CD14-positive monocyte (primary cell): ENCODE measurements at regions not wholly inside any gene's neighbourhood (a gene's known extent, or its start where the extent isn't known, plus 50 kb on each side); places are given as distances from the start of the nearest gene placed in this dataset.

Source experiments
- DNase-seq, 3 donors: peaks; one replicate each; pipeline ENCODE4 v3.0.0-alpha.2; 2011 to 2022
- H2AFZ ChIP-seq: 2 replicates; pipeline ENCODE4 v1.6.0; 2012; ENCODE audit warnings: mild to moderate bottlenecking, low read depth, low read length, inconsistent platforms; ENCODE audit not compliant: insufficient read depth, poor library complexity, severe bottlenecking
- H3K27ac ChIP-seq, 2 donors: 1 replicate in 1 of 2; 2 replicates in 1 of 2; pipeline ENCODE4 v1.5.1; 2012 to 2013; ENCODE audit warnings: low read length in 2 of 2, control low read depth in 1 of 2, inconsistent platforms in 1 of 2, low read depth in 1 of 2, mild to moderate bottlenecking in 1 of 2
- H3K27me3 ChIP-seq, 2 donors: one replicate each; pipeline versions ENCODE4 v1.6.0 to v1.6.1; 2011 to 2013; ENCODE audit warnings: low read length in 2 of 2; ENCODE audit not compliant: control insufficient read depth in 2 of 2, insufficient read depth in 2 of 2
- H3K36me3 ChIP-seq, 2 donors: replicated peaks in 1 of 2; 1 replicate in 1 of 2; 2 replicates in 1 of 2; pipeline versions ENCODE4 v1.5.1 to v1.6.1; 2012 to 2013; ENCODE audit warnings: low read length in 2 of 2, control low read depth in 1 of 2, inconsistent platforms in 1 of 2, mild to moderate bottlenecking in 1 of 2; ENCODE audit not compliant: insufficient read depth in 2 of 2, control insufficient read depth in 1 of 2
- H3K4me1 ChIP-seq, 2 donors: 1 replicate in 1 of 2; 2 replicates in 1 of 2; pipeline versions ENCODE4 v1.5.1 to v1.6.1; 2012 to 2013; ENCODE audit warnings: low read length in 2 of 2, control low read depth in 1 of 2, inconsistent platforms in 1 of 2, mild to moderate bottlenecking in 1 of 2, moderate library complexity in 1 of 2; ENCODE audit not compliant: insufficient read depth in 2 of 2, control insufficient read depth in 1 of 2
- H3K4me2 ChIP-seq: replicated peaks from 2 replicates; pipeline ENCODE3; 2012; ENCODE audit warnings: low read length, moderate library complexity, mild to moderate bottlenecking; ENCODE audit not compliant: poor library complexity, severe bottlenecking; ENCODE audit errors: extremely low read depth
- H3K4me3 ChIP-seq, 3 experiments: fragments of 200-600 bp in 1 of 3; sonication (generic) in 1 of 3; replicated peaks in 1 of 3; 1 replicate in 2 of 3; 2 replicates in 1 of 3; pipeline ENCODE4 v1.5.1; 2011 to 2013; ENCODE audit warnings: low read length in 3 of 3, mild to moderate bottlenecking in 3 of 3, control low read depth in 2 of 3, low read depth in 2 of 3, inconsistent platforms in 1 of 3, moderate library complexity in 1 of 3
- H3K79me2 ChIP-seq: 2 replicates; pipeline ENCODE4 v1.6.0; 2012; ENCODE audit warnings: mild to moderate bottlenecking, control low read depth, inconsistent platforms, low read length, moderate library complexity; ENCODE audit not compliant: insufficient read depth
- H3K9ac ChIP-seq: 2 replicates; pipeline ENCODE4 v1.6.0; 2017; ENCODE audit warnings: low read length, mild to moderate bottlenecking; ENCODE audit not compliant: insufficient read depth, poor library complexity, severe bottlenecking
- H3K9me3 ChIP-seq, 2 donors: replicated peaks in 1 of 2; 1 replicate in 1 of 2; 2 replicates in 1 of 2; pipeline versions ENCODE4 v1.5.1 to v1.6.1; 2012 to 2013; ENCODE audit warnings: low read length in 2 of 2, control low read depth in 1 of 2; ENCODE audit not compliant: control insufficient read depth in 1 of 2, insufficient read depth in 1 of 2
- H4K20me1 ChIP-seq: 2 replicates; pipeline ENCODE4 v1.6.0; 2012; ENCODE audit warnings: mild to moderate bottlenecking, low read length, control low read depth, moderate library complexity; ENCODE audit not compliant: insufficient read depth
- H3K27ac Mint-ChIP-seq, 7 donors: one replicate each; pipeline ENCODE4 v1.8.0; 2020; ENCODE audit warnings: mild to moderate bottlenecking in 7 of 7, mixed read lengths in 7 of 7, moderate library complexity in 6 of 7, inconsistent platforms in 2 of 7
- H3K27me3 Mint-ChIP-seq, 3 donors: one replicate each; pipeline ENCODE4 v1.8.0; 2021 to 2022; ENCODE audit warnings: low read depth in 3 of 3, mild to moderate bottlenecking in 3 of 3, mixed read lengths in 3 of 3, moderate library complexity in 3 of 3, inconsistent platforms in 1 of 3
- H3K36me3 Mint-ChIP-seq, 2 donors: one replicate each; pipeline ENCODE4 v1.8.0; 2020; ENCODE audit warnings: mixed read lengths in 2 of 2, inconsistent platforms in 1 of 2, mild to moderate bottlenecking in 1 of 2
- H3K4me1 Mint-ChIP-seq: one replicate; pipeline ENCODE4 v1.8.0; 2020; ENCODE audit warnings: mild to moderate bottlenecking, mixed read lengths
- H3K4me3 Mint-ChIP-seq, 2 donors: one replicate each; pipeline ENCODE4 v1.8.0; 2020; ENCODE audit warnings: mild to moderate bottlenecking in 2 of 2, mixed read lengths in 2 of 2, moderate library complexity in 1 of 2
- H3K9me3 Mint-ChIP-seq, 7 donors: one replicate each; pipeline ENCODE4 v1.8.0; 2020 to 2022; ENCODE audit warnings: mixed read lengths in 7 of 7, mild to moderate bottlenecking in 6 of 7, moderate library complexity in 6 of 7, inconsistent platforms in 2 of 7
- CTCF ChIP-seq: fragments of 200-600 bp; IDR thresholded peaks from one replicate; pipeline ENCODE4 v1.8.0; 2022; ENCODE audit warnings: antibody characterized with exemption, mild to moderate bottlenecking
- WGBS: methylation state at CpG from one replicate; pipeline ENCODE4 v1.1.5; 2013; ENCODE audit warnings: missing lambda C conversion rate; ENCODE audit not compliant: insufficient coverage; 5-methylcytosine and 5-hydroxymethylcytosine counted together
- intact Hi-C, 2 donors: fragments of 100-400 bp; cut with micrococcal nuclease; formaldehyde crosslinking; loops; one replicate each; pipeline versions ENCODE4 v1.15.0 to v1.15.1; 2023

GRCh38 chr3:113133140-113133539 is 78.2 kb upstream of the BOC start:
- peaks cover 0 to 2% (median 0%) of the 10 kb centered on the region in 3 donors for H3K27me3 Mint-ChIP-seq
- Histone ChIP-seq H3K4me3 (no peak overlapping the region), H4K20me1 (no peaks in the 10 kb centered on the region), H3K27ac (no peak overlapping the region), H3K4me1 (no peaks in the 10 kb centered on the region), H3K9me3 (no peaks in the 10 kb centered on the region), H3K4me2 (no peak overlapping the region), H3K36me3 (no peaks in the 10 kb centered on the region), H3K27me3 (no peaks in the 10 kb centered on the region), H3K79me2 (no peaks in the 10 kb centered on the region), H3K9ac (no peak overlapping the region), H2AFZ (peak overlapping the region; percentile 23)
- TF ChIP-seq CTCF, result no peak
- H3K36me3 Mint-ChIP-seq, result no peaks in the 10 kb centered on the region
- H3K27ac Mint-ChIP-seq, result no peak overlapping the region
- no peak for DNase-seq
- H3K4me3 Mint-ChIP-seq, result no peak overlapping the region
- peaks cover 4% of the 10 kb centered on the region for H3K4me1 Mint-ChIP-seq
- WGBS, result no CpG with 5 or more reads among the region's 3 CpGs
- intact Hi-C loops, result no loop called here
- H3K9me3 Mint-ChIP-seq, result peaks cover 0 to 6% (median 0%) of the 10 kb centered on the region in 7 donors

GRCh38 chr3:113136071-113136470 is 75.3 kb upstream of the BOC start:
- H3K9me3 ChIP-seq, result no peaks in the 10 kb centered on the region
- H3K4me2 ChIP-seq, result no peak overlapping the region
- no peaks in the 10 kb centered on the region for H4K20me1 ChIP-seq
- WGBS, result 80% methylated on average over 3 of the region's 6 CpGs
- no peaks in the 10 kb centered on the region for H3K36me3 ChIP-seq
- Mint-ChIP-seq H3K27me3 (no peaks in the 10 kb centered on the region), H3K4me3 (no peak overlapping the region), H3K36me3 (no peaks in the 10 kb centered on the region), H3K4me1 (peaks cover 13% of the 10 kb centered on the region), H3K9me3 (peaks cover 0 to 6% (median 0%) of the 10 kb centered on the region in 7 donors), H3K27ac (no peak overlapping the region)
- peak in 1 of 3 donors; percentile 3 for DNase-seq
- no peak overlapping the region for H3K27ac ChIP-seq
- no peak overlapping the region for H2AFZ ChIP-seq
- no peak overlapping the region for H3K9ac ChIP-seq
- H3K27me3 ChIP-seq, result no peaks in the 10 kb centered on the region
- no peaks in the 10 kb centered on the region for H3K79me2 ChIP-seq
- H3K4me1 ChIP-seq, result peaks cover 6 to 11% of the 10 kb centered on the region in 2 donors
- TF ChIP-seq CTCF, result peak; percentile 48
- intact Hi-C loops, result no loop called here
- no peak overlapping the region for H3K4me3 ChIP-seq
